ENCODE measurements at regions not wholly inside any gene's neighbourhood (a gene's known extent, or its start where the extent isn't known, plus 50 kb on each side); places are given as distances from the start of the nearest gene placed in this dataset.
A peak's percentile ranks its signal among the peaks of the same experiment; 100 is the strongest.
"Not testable (repeated sequence)": the region's sequence is repeated elsewhere in the genome, so short reads cannot be mapped to it uniquely, and the experiment has no call there.

DNA sequence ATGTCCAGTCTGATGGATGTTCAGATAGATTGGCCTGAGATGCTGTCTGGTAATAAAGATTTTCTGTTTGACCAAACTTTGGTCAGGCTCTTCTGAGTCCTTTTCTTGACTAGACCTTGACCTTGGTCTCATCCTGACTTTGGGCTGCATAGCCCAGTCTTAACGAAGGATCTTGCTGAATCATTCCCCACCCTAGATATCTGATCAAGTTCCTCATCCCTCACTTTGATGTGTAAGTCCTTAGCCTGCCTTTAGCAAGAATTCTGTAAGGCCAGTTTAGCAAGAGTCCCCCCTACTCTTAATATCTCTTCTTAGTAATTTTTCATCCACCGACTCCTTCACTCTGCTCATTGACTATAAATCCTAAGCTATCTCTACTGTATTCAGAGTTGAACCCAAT lies 244.4 kb upstream of the JADE1 start:
- no peak for DNase-seq

DNA sequence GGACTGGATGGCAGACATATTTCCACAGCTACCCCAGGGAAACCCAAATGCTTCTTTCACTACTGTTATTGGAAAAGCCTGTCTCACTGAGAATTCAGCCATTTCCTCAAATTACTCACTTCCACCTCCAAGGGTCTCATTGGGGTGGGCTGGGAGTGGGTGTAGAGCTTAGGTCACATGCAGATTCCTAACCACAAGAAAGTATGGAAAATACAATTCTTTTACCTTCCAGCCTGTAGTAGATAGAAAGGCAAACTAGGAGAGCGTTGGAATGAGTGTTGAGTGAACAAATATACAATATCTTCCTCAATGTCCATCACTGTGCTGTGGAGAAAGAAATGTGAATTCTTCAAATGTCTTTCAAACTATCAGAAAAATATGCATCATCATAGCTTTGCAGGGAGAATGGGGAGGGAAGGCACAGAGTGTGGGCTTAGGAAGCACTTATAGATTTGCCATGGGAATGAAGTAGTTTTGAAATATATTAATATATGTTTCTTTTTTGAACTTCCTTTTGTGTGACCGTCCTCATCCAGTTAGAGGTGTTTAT lies 245.3 kb upstream of the JADE1 start:
- DNase-seq: no peak

DNA sequence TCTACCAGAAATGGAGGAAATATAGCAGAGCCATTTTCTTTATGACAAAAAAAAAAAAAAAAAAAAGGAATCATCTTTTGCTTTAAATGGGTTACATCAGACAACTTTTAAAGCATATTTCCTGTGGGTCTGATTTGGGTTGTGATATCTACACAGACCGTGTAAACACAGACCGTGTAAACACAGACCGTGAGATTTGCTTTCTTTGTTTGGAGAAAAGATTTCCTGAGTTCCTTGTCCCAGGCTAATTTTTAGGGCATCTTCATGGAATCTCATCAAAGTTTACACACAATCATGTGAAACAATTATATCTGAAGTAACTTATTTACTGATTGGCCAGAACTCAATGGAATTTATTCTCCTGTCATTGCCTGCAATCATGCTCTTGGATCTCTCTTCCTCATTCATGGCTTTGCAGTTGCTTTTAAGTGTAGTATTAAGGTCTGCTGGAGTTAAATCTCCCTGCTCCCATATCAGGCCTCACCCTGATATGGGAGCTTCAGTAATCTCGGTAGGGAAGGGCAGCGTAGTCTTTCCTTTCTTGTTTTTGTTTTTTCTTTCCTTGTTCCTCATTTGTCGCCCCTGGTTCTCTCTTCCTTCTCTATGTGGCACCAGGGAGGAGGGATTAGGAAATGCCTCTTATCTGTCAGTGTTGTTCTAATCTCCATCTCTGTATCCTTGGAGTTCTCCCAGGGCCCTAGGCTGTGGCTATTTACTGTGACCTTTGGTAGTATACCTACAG lies 248.6 kb upstream of the JADE1 start:
- peak in 1 of 5 experiments; percentile 32 for DNase-seq

DNA sequence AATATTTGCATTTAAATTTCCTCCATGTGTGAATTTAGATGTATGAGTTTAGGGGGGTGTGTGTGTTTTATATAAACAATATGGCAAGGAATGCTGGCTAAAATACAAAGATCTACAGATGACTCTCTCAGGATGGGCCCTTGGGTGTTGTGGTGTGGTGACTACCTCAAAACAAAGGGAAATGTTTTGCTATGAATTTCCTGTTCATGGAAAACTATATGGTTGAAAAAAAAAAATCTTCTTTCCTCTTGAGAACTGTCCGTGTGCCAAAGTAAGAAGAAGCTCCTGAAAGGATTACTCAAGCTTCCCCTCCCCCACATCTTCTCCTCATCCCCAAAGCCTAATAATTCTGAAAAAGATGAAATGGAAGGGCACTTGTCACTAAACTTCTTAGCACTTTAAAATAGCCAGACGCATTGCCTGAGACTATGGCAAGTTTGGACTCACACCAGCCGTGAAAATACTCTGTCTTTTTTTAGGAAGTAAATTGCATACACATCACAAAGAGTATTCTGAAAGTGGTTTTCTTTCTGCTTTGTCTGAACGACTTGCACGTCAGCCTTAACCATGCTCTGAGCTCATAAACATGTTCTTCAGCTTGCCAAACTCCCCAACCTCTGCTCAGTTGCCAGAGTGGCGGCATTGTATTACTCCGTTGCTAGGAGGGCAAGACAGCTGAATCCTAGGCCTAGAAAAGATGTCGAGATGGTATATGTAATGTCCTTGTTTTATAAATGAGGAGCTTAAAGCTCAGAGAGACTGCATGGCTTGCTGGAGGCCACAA lies 250.4 kb upstream of the JADE1 start:
- DNase-seq: no peak

DNA sequence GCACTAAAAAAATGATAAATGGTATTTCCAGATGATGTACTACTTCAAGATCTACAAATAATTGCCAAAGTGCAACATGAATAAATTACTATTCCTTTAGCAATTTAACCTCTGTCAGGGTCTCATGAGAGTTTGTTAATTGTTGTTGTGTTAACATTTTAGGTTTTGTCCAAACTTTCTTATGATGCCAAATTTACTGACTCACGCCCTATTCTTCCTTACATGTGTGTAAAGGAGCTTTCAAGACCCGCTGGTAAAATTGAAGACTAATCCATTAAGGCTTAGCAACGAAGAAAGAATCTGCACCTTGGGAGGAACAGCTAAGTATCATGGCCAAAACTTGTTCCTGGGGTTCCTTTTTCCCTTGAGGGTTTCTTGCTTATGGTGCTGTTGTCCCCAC lies 252.7 kb upstream of the JADE1 start:
- DNase-seq: no peak

DNA sequence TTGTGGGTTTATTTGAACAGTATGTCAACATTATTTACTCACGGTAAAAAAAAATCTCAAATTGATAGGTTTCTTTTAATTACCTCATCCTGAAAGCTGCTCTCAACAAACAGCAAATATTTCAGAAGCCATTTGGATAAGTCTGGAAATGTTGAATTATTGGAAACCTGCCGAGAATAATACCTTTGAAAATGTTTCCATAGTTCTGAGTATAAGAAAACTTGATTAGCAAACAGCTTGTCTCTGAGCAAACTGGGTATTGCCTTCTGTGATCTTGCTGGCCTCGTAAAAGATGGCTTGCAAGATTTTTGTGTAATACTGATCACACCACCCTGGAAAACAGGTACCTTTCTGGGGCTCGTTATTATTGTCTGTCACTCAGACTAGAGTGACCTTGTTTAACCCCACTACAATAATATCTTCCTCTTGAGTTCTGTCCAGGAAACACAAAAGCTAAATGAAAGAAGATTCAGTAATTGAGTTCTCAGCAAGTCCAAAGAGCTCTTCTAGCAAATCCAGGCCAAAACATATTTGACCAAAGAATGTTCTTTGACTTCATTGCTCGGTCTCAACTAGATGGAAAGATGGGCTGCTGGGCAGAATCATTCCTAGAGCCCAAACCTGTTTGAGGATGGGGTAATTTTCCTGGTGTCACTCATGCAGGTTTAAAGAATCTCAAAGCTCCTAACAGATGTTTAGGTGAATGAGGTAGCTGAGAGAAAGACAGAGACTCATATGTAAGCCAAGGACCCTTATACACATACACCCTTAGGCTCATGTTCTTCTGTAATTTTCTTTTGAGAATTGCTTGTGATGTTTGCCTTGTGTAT lies 255.6 kb upstream of the JADE1 start:
- DNase-seq: no peak

DNA sequence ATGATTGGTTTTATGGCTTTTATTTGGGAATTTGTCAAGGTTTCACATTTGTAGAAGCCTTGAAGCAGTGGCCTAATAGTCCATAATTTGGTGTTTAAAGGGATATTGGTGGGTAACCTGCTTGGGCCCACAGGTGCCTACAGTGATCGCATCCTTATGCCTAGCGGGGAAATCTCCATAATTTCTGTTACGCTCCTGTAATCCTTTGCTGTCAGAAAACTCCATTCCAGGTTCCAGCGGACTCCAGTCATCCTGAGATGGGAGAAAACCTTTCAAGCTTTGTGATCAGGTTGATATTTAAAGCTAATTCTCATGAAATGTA lies 257.0 kb upstream of the JADE1 start:
- DNase-seq: no peak

DNA sequence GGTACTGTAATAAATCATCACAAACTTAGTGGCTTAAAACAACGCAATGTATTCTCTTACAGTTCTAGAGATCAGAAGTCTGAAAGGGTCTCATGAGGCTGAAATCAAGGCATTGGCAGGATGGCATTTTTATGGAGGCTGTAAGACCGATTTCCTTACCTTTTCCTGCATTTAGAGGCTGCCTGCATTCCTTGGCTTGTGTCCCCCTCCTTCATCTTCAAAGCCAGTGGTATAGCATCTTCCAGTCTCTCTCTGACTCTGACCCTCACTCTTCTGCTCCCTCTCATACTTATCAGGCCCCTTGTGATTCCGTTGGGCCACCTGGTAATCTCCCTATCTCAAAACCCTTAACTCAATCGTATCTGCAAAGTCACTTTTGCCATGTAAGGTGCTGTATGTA lies 258.2 kb upstream of the JADE1 start:
- no peak for DNase-seq

DNA sequence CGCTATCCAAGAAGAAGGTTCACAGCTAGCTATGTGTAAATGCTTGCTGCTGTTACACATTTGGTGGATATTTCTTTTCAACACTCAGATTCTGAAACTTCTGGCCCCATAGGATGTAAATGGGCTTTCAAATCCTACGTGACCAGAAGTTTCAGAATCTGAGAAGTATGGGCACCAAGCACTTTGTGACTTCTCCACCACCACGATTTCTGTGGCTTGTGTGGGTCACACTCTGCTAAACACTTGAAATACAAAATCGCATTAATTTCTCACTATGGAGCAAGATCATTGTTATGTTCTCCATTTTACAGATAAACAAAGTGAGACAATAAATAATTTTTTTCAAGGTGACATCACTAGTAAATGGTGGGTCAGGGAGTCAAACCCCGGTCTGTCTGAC lies 259.4 kb upstream of the JADE1 start:
- no peak for DNase-seq

DNA sequence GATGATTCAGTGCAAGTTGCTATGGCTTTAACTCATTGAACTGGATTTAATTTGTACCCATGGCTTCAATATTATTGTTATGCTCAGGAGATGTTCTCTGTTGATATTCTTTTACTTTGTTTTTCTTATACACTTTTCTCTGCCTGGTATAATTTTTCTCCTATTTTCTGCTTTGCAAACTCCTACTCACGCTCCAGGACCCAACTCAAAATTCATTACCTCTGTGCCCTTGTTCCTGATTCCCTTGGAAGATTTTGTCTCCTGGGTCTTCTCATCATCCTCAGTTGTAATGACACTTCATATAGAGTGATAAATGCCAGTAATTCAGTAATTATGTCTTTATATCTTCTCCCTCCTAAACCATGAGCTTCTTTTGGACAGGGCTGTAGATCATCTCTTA lies 259.9 kb upstream of the JADE1 start:
- DNase-seq: no peak

DNA sequence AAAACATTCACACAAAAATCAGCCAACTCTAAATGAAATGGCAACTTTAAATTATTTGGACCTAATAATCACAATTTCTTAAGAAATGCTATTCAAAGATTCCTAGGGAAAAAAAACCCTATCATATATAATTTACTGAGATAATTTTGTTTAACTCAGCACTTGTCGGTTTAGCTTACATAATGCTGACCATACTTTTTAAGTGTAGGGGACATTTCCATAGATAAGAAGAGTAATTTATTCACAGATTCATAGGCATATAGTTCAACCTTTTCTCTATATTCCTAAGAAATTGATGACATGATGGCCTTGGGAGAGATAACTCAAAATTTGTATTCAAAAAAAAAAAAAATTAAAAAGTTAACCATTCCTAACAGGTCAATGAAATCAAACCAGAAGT lies 260.8 kb upstream of the PGRMC2 start:
- DNase-seq: no peak

DNA sequence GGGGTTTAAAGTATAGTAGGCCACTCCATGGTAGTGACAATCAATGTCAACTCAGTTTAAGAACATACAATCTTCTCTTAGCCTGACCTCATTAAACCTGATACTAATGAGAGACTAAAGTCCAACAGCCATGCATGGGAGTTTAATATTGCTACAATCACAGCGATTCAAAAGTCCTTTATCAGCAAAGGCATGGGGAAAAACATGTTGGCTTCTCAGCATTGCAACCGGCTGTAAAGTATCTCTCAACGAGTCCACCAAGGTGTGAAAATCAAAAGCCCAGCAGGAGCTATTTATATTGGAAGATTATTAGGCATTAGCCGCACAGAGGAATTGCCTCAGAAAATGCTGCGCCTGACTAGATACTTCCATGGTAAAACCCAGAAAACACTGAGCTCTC lies 256.7 kb upstream of the PGRMC2 start:
- no peak for DNase-seq

DNA sequence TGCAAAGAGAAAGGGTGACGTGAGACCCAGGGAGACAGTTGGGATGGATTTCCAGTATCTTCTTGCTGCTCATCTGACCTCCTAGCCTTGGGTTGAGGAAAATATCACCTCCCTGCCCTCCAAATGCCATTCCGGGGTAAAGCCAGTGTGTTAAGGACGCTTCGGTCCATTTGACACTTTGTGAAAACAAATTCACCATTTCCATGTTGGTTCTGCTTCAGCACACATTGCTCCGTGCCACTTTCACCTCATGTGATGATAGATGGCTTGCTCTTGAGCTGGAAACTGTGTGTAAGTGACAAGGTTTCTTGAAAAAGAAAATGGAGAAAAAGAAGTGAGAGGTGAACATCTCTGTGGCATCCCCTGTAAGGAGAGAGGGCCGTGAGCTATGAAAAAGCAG lies 256.1 kb upstream of the PGRMC2 start:
- DNase-seq: no peak

DNA sequence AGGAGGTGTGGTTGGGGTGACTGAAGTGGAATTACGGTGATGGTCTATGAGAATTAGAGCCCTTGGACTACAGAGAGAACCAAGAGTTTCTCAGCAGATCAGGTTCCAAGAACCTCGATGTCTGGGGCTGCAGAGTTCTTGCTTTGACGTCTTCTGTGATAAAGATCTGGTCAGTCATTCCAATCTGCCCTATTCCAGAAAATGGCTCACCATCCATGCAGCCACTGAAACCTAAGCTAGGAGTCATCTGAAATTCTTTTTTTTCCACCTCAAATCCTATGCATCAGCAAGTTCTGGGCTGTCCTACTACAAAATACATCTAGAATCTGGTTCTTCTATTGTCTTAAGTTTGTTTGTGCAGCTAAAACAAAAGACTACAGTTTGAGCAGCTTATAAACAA lies 254.4 kb upstream of the PGRMC2 start:
- no peak for DNase-seq

DNA sequence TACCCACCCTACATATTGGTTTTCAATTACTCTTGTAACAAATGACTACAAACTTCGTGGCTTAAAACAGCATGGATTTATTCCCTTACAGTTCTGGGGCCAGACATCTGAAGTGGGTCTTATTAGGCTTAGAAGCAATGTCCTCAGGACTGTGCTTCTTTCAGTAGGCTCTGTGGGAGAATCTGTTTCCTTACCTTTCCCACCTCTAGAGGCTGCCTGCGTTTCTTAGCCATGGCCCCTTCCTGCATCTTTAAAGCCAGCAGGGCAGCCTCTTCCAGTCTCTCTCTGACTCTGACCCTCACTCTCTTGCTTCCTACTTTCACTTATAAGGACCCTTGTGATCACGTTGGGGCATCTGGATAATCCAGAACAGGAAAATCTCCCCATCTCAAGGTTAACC lies 252.5 kb upstream of the PGRMC2 start:
- no peak for DNase-seq

DNA sequence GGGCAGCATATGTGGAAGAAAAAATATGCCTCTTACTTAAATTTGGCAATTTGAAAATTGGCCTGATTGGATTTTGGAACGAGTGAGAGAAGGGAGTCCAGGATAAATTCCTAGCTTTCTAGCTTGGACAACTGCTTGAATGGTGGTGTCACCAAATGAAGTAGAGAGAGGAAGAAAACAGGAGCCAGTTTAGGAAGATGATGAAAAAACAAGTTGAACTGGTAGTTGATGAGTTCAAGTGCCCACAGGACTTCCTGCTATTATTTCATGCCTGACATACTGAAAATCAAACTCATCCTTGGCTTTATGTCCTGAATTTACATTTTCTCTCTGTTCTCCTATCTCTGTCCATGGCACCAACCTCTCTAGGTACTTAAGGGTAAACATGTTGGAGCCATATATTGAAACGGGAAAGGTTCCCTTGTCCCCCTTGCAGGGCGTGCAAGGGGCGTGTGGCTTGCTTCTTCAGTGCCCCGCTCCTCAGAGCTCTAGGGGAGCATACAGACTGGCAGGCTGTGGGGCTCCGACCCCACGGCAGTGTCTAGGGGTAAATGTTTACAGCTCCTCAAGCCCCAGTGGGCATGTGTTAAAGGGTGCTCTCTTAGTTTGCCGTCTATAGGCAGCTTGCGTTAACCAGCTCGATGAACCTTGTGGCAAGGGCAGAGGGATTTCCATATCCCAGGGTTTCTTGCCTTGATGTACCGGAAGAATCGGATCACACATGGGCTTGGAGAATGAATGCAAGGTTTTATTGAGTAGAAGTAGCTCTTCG lies 250.7 kb upstream of the PGRMC2 start:
- DNase-seq: no peak

DNA sequence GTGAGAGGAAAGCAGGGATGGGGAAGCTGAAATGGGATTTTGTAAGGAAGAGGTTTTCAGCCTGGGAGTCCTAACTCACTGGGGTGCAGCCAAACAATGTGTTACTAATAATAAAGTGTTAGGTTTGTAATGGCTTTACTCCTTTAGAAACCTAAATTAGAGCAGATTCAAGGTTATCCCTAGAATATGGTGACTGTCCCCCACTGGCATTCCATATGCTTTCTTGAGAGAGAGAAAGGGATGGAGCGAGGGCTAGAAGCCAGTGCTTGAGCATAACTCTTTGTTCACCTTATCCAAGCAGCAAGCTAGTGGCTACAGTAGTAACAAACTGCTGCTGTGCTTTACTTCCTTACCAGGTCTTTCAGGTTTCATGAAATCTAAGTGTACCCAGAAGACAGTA lies 249.1 kb upstream of the PGRMC2 start:
- no peak for DNase-seq

DNA sequence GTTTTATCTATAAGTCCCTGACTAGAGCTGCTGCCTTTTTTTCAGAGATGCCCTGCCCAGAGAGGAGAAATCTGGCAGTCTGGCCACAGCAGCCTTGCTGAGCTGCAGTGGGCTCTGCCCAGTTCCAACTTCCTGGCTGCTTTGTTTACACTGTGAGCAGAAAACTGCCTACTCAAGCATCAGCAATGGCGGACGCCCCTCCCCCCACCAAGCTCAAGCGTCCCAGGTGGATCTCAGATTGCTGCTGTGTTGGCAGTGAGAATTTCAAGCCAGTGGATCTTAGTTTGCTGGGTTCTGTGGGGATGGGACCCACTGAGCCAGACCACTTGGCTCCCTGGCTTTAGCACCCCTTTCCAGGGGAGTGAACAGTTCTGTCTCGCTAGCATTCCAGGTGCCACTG lies 247.9 kb upstream of the PGRMC2 start:
- not testable (repeated sequence) for DNase-seq

DNA sequence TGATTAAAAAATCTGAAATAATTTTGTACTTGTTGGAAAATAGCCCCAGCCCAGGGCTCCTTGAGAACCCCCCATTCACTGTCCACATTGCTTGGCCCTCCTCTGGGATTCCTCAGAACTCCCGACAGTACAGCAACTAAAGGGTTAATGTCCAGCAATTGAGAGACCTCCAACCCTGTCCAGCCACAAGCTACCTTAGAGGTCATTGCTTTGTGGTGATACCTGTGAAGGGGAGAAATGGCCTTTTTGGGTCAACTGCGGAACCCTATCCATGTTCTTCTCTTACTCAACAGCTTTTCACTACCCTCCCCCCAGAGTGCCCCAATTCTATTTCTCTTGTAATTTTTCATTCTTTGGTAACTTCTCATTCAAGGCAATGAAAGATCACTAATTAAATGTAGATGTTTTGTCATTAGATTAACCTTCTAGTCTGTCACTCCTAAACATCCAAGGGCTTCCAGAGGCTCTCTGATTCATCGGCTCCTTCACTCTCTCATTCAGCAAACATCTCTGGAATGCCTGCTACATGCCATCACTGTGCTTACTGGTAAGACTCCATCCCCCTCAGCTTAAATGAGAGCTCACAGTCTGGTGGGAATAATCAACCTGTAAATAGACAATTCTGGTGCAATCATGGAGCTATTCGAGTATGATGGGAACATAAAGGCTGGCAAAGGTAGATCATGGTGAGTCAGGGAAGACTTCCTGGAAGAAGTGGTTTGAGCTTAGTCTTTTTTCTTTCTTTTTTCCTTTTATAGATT lies 241.4 kb upstream of the PGRMC2 start:
- DNase-seq: no peak

DNA sequence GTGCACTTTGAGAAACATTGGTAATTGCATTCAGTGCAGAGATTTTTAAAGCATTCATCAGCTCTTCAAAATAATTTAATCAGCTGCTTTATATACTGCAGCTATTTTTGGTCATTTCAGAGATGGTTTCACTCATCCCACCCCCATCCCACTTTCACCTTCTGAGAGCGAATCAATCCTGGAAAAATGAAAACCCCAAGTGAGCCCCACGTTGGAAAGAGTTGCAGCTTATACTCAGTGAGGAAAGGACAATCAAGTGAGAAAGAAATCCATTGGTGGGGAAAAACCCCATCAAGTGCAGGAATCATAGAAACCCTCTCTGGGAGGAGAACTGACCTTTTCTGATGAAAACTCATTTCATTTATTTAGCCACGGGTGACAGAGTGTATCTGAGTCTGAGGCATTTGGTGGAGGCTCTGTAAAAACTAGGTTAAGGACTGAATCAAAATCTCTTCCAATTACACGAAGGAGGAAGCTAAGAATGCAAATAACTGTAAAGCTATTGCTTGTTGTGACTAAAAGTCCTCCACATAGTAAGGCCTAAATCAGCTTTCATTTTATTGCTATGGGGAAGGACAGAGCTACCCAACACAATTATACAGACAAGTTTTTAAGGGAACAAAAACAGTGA lies 240.4 kb upstream of the PGRMC2 start:
- DNase-seq: no peak

DNA sequence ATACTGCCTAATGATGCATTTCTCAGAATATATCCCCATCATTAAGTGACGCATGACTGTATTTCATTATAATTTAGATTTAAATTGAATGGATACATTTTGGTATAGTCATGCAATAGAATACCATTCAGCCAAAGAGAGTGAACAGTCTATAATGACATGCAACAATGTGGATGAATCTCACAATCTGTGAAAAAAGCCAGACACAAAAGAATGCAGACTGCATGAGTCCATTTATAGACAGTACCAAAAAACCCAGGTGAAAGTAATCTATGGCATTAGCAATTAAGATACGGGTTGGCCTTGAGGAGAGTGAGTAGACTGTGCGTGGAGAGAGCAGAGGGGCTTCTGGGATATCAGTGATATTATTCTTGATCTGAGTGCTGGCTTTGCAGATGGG lies 239.7 kb upstream of the PGRMC2 start:
- DNase-seq: no peak
